WTC11 (cell line): ENCODE measurements at regions not wholly inside any gene's neighbourhood (a gene's known extent, or its start where the extent isn't known, plus 50 kb on each side); places are given as distances from the start of the nearest gene placed in this dataset.

Source experiments
- ATAC-seq: fragments of 200-7000 bp; cut with Tn5 transposase; 2 replicates; pipeline ENCODE4 v1.10.0; 2021; ENCODE audit warnings: mild to moderate bottlenecking, moderate library complexity
- CTCF ChIA-PET: fragments of 300-600 bp; sonication (Branson Sonifier 250); formaldehyde crosslinking; loops from one replicate; lab custom pipeline; 2021; ENCODE audit warnings: antibody characterized with exemption; lab: Charles Lee
- POLR2A ChIA-PET: fragments of 350-600 bp; sonication (Branson Sonifier 250); formaldehyde crosslinking; loops from one replicate; lab custom pipeline; 2021; ENCODE audit warnings: antibody characterized with exemption; lab: Charles Lee
- DNase-seq: peaks from one replicate; pipeline ENCODE4 v3.0.0; 2021; ENCODE audit warnings: low spot score
- H3K27ac Mint-ChIP-seq: 2 replicates; pipeline ENCODE4 v1.8.0; 2021; ENCODE audit warnings: mixed read lengths
- H3K27me3 Mint-ChIP-seq: 2 replicates; pipeline ENCODE4 v1.8.0; 2021; ENCODE audit warnings: low read depth, mild to moderate bottlenecking, moderate library complexity, mixed read lengths
- H3K36me3 Mint-ChIP-seq: 2 replicates; pipeline ENCODE4 v1.8.0; 2021; ENCODE audit warnings: mixed read lengths
- H3K4me1 Mint-ChIP-seq: 2 replicates; pipeline ENCODE4 v1.8.0; 2022; ENCODE audit warnings: mixed read lengths
- H3K4me3 Mint-ChIP-seq: 2 replicates; pipeline ENCODE4 v1.8.0; 2021; ENCODE audit warnings: mild to moderate bottlenecking, moderate library complexity, mixed read lengths
- H3K9me3 Mint-ChIP-seq: 2 replicates; pipeline ENCODE4 v1.8.0; 2021; ENCODE audit warnings: mixed read lengths
- ELF4 ChIP-seq: sonication (generic); formaldehyde crosslinking; IDR thresholded peaks from 2 replicates; pipeline ENCODE4 v1.8.1; 2022; ENCODE audit warnings: low read depth, mild to moderate bottlenecking, moderate library complexity, missing genetic modification reagents
- ETV6 ChIP-seq: sonication (generic); formaldehyde crosslinking; IDR thresholded peaks from 2 replicates; pipeline ENCODE4 v1.8.1; 2022; ENCODE audit warnings: mild to moderate bottlenecking, missing genetic modification reagents
- FOXJ3 ChIP-seq: sonication (generic); formaldehyde crosslinking; IDR thresholded peaks from 2 replicates; pipeline ENCODE4 v1.9.0; 2021; ENCODE audit warnings: missing genetic modification reagents, mild to moderate bottlenecking, borderline replicate concordance
- FOXK1 ChIP-seq: sonication (generic); formaldehyde crosslinking; IDR thresholded peaks from 2 replicates; pipeline ENCODE4 v1.8.0; 2022; ENCODE audit warnings: mild to moderate bottlenecking, moderate library complexity, missing genetic modification reagents
- GABPB1 ChIP-seq: sonication (generic); formaldehyde crosslinking; IDR thresholded peaks from 2 replicates; pipeline ENCODE4 v1.8.1; 2023; ENCODE audit warnings: mild to moderate bottlenecking, missing genetic modification reagents
- MXD4 ChIP-seq: fragments of 250-450 bp; sonication (Bioruptor Pico); IDR thresholded peaks from 2 replicates; pipeline ENCODE4 v1.8.0; 2021; ENCODE audit warnings: mild to moderate bottlenecking, moderate library complexity, borderline replicate concordance
- NFATC4 ChIP-seq: fragments of 250-450 bp; sonication (Bioruptor Pico); IDR thresholded peaks from 2 replicates; pipeline ENCODE4 v1.9.0; 2021; ENCODE audit warnings: mild to moderate bottlenecking
- NR1H2 ChIP-seq: sonication (generic); formaldehyde crosslinking; IDR thresholded peaks from 2 replicates; pipeline ENCODE4 v1.9.0; 2021; ENCODE audit warnings: mild to moderate bottlenecking, moderate library complexity, missing genetic modification reagents
- NR2C2 ChIP-seq: sonication (generic); formaldehyde crosslinking; IDR thresholded peaks from 2 replicates; pipeline ENCODE4 v1.8.0; 2022; ENCODE audit warnings: mild to moderate bottlenecking, missing genetic modification reagents
- NR3C1 ChIP-seq: sonication (generic); formaldehyde crosslinking; conservative IDR thresholded peaks from 2 replicates; pipeline ENCODE4 v1.8.1; 2023; ENCODE audit warnings: low read depth, mild to moderate bottlenecking, missing genetic modification reagents
- SP1 ChIP-seq: sonication (generic); formaldehyde crosslinking; conservative IDR thresholded peaks from 2 replicates; pipeline ENCODE4 v1.8.1; 2022; ENCODE audit warnings: missing genetic modification reagents
- TCF7 ChIP-seq: sonication (generic); formaldehyde crosslinking; IDR thresholded peaks from 2 replicates; pipeline ENCODE4 v1.8.0; 2022; ENCODE audit warnings: mild to moderate bottlenecking, low read depth, missing genetic modification reagents, moderate library complexity
- TEAD1 ChIP-seq: sonication (generic); formaldehyde crosslinking; IDR thresholded peaks from 2 replicates; pipeline ENCODE4 v1.8.0; 2022; ENCODE audit warnings: mild to moderate bottlenecking, missing genetic modification reagents
- ZNF121 ChIP-seq: sonication (generic); formaldehyde crosslinking; IDR thresholded peaks from 2 replicates; pipeline ENCODE4 v1.8.0; 2023; ENCODE audit warnings: missing genetic modification reagents
- ZNF219 ChIP-seq: sonication (generic); formaldehyde crosslinking; IDR thresholded peaks from 2 replicates; pipeline ENCODE4 v1.8.0; 2023; ENCODE audit warnings: missing genetic modification reagents, mild to moderate bottlenecking, borderline replicate concordance
- TF ChIP-seq, protein P1 (sequence below): sonication (generic); formaldehyde crosslinking; IDR thresholded peaks from 2 replicates; pipeline ENCODE4 v1.8.1; 2022; ENCODE audit warnings: low read depth, mild to moderate bottlenecking, moderate library complexity, missing genetic modification reagents, borderline replicate concordance
- TF ChIP-seq, protein P2 (sequence below): fragments of 250-450 bp; sonication (Bioruptor Pico); IDR thresholded peaks from 2 replicates; pipeline ENCODE4 v1.9.0; 2021; ENCODE audit warnings: mild to moderate bottlenecking
- TF ChIP-seq, protein P3 (sequence below): fragments of 250-450 bp; sonication (Bioruptor Pico); IDR thresholded peaks from 2 replicates; pipeline ENCODE4 v2.1.2; 2022; ENCODE audit warnings: mild to moderate bottlenecking, moderate library complexity
- TF ChIP-seq, protein P4 (sequence below): sonication (generic); formaldehyde crosslinking; IDR thresholded peaks from 2 replicates; pipeline ENCODE4 v1.8.0; 2022; ENCODE audit warnings: mild to moderate bottlenecking, missing genetic modification reagents
- TF ChIP-seq, protein P5 (sequence below): fragments of 250-450 bp; sonication (Bioruptor Pico); IDR thresholded peaks from 2 replicates; pipeline ENCODE4 v1.9.0; 2021; ENCODE audit warnings: mild to moderate bottlenecking
- TF ChIP-seq, protein P6 (sequence below): sonication (generic); formaldehyde crosslinking; IDR thresholded peaks from 2 replicates; pipeline ENCODE4 v1.8.1; 2023; ENCODE audit warnings: mild to moderate bottlenecking, missing genetic modification reagents, moderate library complexity
- TF ChIP-seq, protein P7 (sequence below): sonication (generic); formaldehyde crosslinking; IDR thresholded peaks from 2 replicates; pipeline ENCODE4 v1.8.0; 2022; ENCODE audit warnings: mild to moderate bottlenecking, missing genetic modification reagents
- TF ChIP-seq, protein P8 (sequence below): sonication (generic); formaldehyde crosslinking; IDR thresholded peaks from 2 replicates; pipeline ENCODE4 v1.8.0; 2023; ENCODE audit warnings: missing genetic modification reagents
- TF ChIP-seq, protein P9 (sequence below): sonication (generic); formaldehyde crosslinking; IDR thresholded peaks from 2 replicates; pipeline ENCODE4 v1.8.1; 2022; ENCODE audit warnings: mild to moderate bottlenecking, missing genetic modification reagents, moderate library complexity, borderline replicate concordance

DNA sequence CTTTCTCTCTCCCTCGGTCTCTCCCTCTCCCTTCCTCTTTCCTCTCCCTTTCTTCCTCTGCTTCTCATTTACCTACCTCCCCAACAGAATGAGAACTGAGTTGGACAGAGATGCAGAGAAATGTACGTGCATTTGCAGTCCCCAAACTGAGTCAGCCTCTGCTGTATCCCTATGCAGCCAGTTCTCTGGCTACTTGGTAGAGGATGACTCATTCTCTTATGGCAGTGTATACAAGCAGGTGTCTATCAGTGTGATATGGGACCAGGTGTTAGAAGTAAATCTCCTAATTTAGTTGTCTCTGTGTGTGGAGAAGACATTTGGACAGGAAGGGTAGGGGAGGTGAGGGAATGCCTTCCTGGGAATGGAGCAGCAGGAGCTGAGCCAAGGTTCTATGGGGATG, 470.8 kb downstream of the CD109 start:
- DNase-seq, result no peak
- CTCF ChIA-PET, result no interaction called here

DNA sequence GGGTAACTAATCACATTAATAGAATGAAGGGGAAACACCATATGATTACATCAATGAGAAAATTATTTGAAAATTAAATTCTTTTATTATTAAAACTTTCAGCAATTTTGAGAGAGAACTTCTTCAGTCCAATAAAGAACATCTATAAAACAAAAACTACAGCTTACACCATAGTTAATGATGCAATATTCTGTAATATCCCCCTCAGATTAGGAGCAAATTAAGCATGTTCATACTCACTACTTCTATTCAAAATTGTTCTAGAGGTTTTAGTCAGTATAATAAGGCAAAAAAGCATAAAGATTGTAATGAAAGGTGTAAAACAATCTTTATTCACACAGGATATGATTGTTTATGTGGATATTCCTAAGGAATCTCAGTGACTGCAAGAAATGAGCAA, 465.4 kb downstream of the CD109 start:
- Mint-ChIP-seq H3K4me1 (no peaks in the 10 kb centered on the region), H3K27ac (no peak overlapping the region), H3K4me3 (no peak overlapping the region), H3K9me3 (peaks cover 3% of the 10 kb centered on the region; the same call in 1 of the 2 replicates), H3K36me3 (no peaks in the 10 kb centered on the region), H3K27me3 (no peaks in the 10 kb centered on the region; the same call in 1 of the 2 replicates)
- ChIA-PET POLR2A (no interaction called here), CTCF (no interaction called here)
- DNase-seq, result no peak
- ATAC-seq, result no peak
- no peak for TF ChIP-seq FOXK1 (CRISPR knock-in tag)
- no peak for TF ChIP-seq ETV6 (CRISPR knock-in tag)
- TF ChIP-seq, protein P1, sequence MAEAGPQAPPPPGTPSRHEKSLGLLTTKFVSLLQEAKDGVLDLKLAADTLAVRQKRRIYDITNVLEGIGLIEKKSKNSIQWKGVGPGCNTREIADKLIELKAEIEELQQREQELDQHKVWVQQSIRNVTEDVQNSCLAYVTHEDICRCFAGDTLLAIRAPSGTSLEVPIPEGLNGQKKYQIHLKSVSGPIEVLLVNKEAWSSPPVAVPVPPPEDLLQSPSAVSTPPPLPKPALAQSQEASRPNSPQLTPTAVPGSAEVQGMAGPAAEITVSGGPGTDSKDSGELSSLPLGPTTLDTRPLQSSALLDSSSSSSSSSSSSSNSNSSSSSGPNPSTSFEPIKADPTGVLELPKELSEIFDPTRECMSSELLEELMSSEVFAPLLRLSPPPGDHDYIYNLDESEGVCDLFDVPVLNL (CRISPR knock-in tag), result no peak
- TF ChIP-seq, protein P2, sequence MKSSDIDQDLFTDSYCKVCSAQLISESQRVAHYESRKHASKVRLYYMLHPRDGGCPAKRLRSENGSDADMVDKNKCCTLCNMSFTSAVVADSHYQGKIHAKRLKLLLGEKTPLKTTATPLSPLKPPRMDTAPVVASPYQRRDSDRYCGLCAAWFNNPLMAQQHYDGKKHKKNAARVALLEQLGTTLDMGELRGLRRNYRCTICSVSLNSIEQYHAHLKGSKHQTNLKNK (CRISPR knock-in tag), result no peak
- no peak for TF ChIP-seq GABPB1 (CRISPR knock-in tag)
- TF ChIP-seq, protein P3, sequence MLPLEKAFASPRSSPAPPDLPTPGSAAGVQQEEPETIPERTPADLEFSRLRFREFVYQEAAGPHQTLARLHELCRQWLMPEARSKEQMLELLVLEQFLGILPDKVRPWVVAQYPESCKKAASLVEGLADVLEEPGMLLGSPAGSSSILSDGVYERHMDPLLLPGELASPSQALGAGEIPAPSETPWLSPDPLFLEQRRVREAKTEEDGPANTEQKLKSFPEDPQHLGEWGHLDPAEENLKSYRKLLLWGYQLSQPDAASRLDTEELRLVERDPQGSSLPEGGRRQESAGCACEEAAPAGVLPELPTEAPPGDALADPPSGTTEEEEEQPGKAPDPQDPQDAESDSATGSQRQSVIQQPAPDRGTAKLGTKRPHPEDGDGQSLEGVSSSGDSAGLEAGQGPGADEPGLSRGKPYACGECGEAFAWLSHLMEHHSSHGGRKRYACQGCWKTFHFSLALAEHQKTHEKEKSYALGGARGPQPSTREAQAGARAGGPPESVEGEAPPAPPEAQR (CRISPR knock-in tag), result no peak
- TF ChIP-seq, protein P4, sequence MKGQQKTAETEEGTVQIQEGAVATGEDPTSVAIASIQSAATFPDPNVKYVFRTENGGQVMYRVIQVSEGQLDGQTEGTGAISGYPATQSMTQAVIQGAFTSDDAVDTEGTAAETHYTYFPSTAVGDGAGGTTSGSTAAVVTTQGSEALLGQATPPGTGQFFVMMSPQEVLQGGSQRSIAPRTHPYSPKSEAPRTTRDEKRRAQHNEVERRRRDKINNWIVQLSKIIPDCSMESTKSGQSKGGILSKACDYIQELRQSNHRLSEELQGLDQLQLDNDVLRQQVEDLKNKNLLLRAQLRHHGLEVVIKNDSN (CRISPR knock-in tag), result no peak
- TF ChIP-seq ELF4, result no peak
- no peak for TF ChIP-seq NR2C2
- TF ChIP-seq TCF7 (CRISPR knock-in tag), result no peak
- TF ChIP-seq, protein P5, sequence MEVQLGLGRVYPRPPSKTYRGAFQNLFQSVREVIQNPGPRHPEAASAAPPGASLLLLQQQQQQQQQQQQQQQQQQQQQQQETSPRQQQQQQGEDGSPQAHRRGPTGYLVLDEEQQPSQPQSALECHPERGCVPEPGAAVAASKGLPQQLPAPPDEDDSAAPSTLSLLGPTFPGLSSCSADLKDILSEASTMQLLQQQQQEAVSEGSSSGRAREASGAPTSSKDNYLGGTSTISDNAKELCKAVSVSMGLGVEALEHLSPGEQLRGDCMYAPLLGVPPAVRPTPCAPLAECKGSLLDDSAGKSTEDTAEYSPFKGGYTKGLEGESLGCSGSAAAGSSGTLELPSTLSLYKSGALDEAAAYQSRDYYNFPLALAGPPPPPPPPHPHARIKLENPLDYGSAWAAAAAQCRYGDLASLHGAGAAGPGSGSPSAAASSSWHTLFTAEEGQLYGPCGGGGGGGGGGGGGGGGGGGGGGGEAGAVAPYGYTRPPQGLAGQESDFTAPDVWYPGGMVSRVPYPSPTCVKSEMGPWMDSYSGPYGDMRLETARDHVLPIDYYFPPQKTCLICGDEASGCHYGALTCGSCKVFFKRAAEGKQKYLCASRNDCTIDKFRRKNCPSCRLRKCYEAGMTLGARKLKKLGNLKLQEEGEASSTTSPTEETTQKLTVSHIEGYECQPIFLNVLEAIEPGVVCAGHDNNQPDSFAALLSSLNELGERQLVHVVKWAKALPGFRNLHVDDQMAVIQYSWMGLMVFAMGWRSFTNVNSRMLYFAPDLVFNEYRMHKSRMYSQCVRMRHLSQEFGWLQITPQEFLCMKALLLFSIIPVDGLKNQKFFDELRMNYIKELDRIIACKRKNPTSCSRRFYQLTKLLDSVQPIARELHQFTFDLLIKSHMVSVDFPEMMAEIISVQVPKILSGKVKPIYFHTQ (CRISPR knock-in tag), result no peak
- TF ChIP-seq NFATC4 (CRISPR knock-in tag), result no peak
- TF ChIP-seq, protein P6, sequence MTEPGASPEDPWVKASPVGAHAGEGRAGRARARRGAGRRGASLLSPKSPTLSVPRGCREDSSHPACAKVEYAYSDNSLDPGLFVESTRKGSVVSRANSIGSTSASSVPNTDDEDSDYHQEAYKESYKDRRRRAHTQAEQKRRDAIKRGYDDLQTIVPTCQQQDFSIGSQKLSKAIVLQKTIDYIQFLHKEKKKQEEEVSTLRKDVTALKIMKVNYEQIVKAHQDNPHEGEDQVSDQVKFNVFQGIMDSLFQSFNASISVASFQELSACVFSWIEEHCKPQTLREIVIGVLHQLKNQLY (CRISPR knock-in tag), result no peak
- TF ChIP-seq, protein P7, sequence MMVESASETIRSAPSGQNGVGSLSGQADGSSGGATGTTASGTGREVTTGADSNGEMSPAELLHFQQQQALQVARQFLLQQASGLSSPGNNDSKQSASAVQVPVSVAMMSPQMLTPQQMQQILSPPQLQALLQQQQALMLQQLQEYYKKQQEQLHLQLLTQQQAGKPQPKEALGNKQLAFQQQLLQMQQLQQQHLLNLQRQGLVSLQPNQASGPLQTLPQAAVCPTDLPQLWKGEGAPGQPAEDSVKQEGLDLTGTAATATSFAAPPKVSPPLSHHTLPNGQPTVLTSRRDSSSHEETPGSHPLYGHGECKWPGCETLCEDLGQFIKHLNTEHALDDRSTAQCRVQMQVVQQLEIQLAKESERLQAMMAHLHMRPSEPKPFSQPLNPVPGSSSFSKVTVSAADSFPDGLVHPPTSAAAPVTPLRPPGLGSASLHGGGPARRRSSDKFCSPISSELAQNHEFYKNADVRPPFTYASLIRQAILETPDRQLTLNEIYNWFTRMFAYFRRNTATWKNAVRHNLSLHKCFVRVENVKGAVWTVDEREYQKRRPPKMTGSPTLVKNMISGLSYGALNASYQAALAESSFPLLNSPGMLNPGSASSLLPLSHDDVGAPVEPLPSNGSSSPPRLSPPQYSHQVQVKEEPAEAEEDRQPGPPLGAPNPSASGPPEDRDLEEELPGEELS (CRISPR knock-in tag), result no peak
- TF ChIP-seq NR3C1 (CRISPR knock-in tag), result no peak
- TF ChIP-seq ZNF219 (CRISPR knock-in tag), result no peak

More for the DNA sequence above, 470.8 kb downstream of the CD109 start:
- no peak overlapping the region for H3K27ac Mint-ChIP-seq
- H3K4me3 Mint-ChIP-seq, result no peak overlapping the region
- no peak for TF ChIP-seq NR2C2
- TF ChIP-seq, protein P8, sequence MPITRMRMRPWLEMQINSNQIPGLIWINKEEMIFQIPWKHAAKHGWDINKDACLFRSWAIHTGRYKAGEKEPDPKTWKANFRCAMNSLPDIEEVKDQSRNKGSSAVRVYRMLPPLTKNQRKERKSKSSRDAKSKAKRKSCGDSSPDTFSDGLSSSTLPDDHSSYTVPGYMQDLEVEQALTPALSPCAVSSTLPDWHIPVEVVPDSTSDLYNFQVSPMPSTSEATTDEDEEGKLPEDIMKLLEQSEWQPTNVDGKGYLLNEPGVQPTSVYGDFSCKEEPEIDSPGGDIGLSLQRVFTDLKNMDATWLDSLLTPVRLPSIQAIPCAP (CRISPR knock-in tag), result no peak
- TF ChIP-seq NR1H2 (CRISPR knock-in tag), result no peak
- TF ChIP-seq, protein P6 (CRISPR knock-in tag), result no peak
- no peak for TF ChIP-seq TCF7 (CRISPR knock-in tag)
- TF ChIP-seq SP1, result no peak
- TF ChIP-seq, protein P9, sequence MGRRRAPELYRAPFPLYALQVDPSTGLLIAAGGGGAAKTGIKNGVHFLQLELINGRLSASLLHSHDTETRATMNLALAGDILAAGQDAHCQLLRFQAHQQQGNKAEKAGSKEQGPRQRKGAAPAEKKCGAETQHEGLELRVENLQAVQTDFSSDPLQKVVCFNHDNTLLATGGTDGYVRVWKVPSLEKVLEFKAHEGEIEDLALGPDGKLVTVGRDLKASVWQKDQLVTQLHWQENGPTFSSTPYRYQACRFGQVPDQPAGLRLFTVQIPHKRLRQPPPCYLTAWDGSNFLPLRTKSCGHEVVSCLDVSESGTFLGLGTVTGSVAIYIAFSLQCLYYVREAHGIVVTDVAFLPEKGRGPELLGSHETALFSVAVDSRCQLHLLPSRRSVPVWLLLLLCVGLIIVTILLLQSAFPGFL (CRISPR knock-in tag), result no peak
- no peak for TF ChIP-seq FOXJ3 (CRISPR knock-in tag)
- no peak for TF ChIP-seq ZNF121 (CRISPR knock-in tag)
- TF ChIP-seq MXD4 (CRISPR knock-in tag), result no peak
- TF ChIP-seq TEAD1, result no peak
- TF ChIP-seq, all 79 proteins: peak for 0
- Mint-ChIP-seq H3K9me3 (no peaks in the 10 kb centered on the region), H3K27me3 (no peaks in the 10 kb centered on the region), H3K4me1 (no peaks in the 10 kb centered on the region), H3K36me3 (no peaks in the 10 kb centered on the region)
- POLR2A ChIA-PET, result no interaction called here
- no peak for ATAC-seq
